Retinal pigment epithelial cell (primary cell): ENCODE measurements at regions not wholly inside any gene's neighbourhood (a gene's known extent, or its start where the extent isn't known, plus 50 kb on each side); places are given as distances from the start of the nearest gene placed in this dataset.
A peak's percentile ranks its signal among the peaks of the same experiment; 100 is the strongest.

Experiments
- DNase-seq: peaks from one replicate; pipeline ENCODE4 v3.0.0-alpha.2; 2010; ENCODE audit warnings: low read depth
- H3K4me3 ChIP-seq: 2 replicates; pipeline ENCODE4 v1.5.1; 2011; ENCODE audit warnings: mild to moderate bottlenecking, low read length, control low read depth, moderate library complexity
- CTCF ChIP-seq: conservative IDR thresholded peaks from 2 replicates; pipeline ENCODE4 v1.5.1; 2011; ENCODE audit warnings: low read depth, low read length, control low read depth, inconsistent platforms

- no peak for DNase-seq
- H3K4me3 ChIP-seq: no peak overlapping the region
- no peak for TF ChIP-seq CTCF
Measured at GRCh38 chr4:188221090-188221489, 81.8 kb downstream of the TRIML1 start.

- no peak overlapping the region for H3K4me3 ChIP-seq
- TF ChIP-seq CTCF: no peak
- DNase-seq: no peak
Measured at GRCh38 chr4:188228279-188228678, 89.0 kb downstream of the TRIML1 start.

- no peak for TF ChIP-seq CTCF
- no peak overlapping the region for H3K4me3 ChIP-seq
- DNase-seq: no peak
Measured at GRCh38 chr4:188232428-188232827, 93.2 kb downstream of the TRIML1 start.

GRCh38 chr4:188242041-188242440, 102.8 kb downstream of the TRIML1 start:
- no peak for TF ChIP-seq CTCF

GRCh38 chr4:188245651-188246050, 106.4 kb downstream of the TRIML1 start:
- H3K4me3 ChIP-seq: no peak overlapping the region
- no peak for TF ChIP-seq CTCF
- no peak for DNase-seq

More at GRCh38 chr4:188242041-188242440, 102.8 kb downstream of the TRIML1 start:
- H3K4me3 ChIP-seq: no peak overlapping the region
- no peak for DNase-seq

GRCh38 chr4:188246488-188246887, 107.2 kb downstream of the TRIML1 start:
- no peak for TF ChIP-seq CTCF
- H3K4me3 ChIP-seq: no peak overlapping the region
- no peak for DNase-seq

- no peak for TF ChIP-seq CTCF
- DNase-seq: peak; percentile 0
- no peak overlapping the region for H3K4me3 ChIP-seq
Measured at GRCh38 chr4:188254211-188254610, 115.0 kb downstream of the TRIML1 start.
